NCI-H82 treated with DMSO at 0.1 percent for 48 hours (cell line): ENCODE measurements at regions not wholly inside any gene's neighbourhood (a gene's known extent, or its start where the extent isn't known, plus 50 kb on each side); places are given as distances from the start of the nearest gene placed in this dataset.

ENCODE experiments used
- DNase-seq: peaks from one replicate; lab custom pipeline; 2025; ENCODE audit not compliant: unreplicated experiment; lab: John Stamatoyannopoulos, UW

DNA sequence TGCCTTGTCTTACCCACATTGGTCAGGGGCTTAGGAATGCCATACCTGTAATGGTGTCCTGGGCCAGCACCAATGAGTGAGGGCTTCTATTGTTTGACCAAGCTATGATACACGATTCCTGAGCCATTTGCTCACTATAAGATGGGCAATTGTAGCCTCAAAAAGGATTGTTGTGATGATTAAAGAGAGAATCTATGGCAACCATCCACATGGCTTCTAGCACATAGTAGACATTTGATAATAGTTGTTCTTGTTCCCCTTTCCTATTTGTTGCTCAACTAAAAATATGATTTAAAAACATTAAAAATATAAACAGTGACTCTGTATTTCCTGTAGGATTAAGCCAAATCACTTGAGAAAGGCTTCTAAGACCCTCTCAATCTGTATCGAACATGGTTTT is 366.1 kb downstream of the PCNX1 start:
- DNase-seq = no peak

DNA sequence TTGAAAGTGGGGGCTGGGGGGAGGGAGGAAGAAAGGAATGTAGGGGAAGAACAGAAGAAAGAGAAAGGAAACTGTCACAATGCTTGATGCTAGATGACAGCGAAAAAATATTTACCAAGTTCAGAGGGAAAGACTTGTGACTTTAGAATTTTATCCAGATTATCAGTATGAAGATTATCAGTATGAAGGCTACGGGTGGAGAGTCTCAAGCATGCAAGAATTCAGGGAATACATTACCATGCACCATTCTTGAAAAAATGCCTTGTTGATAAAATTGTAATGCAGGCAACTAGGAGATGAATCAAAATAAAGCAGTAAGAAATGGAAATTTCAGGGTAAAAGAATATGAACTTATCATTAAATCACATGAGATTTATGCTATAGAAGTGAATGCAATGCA is 376.8 kb downstream of the PCNX1 start:
- no peak for DNase-seq

DNA sequence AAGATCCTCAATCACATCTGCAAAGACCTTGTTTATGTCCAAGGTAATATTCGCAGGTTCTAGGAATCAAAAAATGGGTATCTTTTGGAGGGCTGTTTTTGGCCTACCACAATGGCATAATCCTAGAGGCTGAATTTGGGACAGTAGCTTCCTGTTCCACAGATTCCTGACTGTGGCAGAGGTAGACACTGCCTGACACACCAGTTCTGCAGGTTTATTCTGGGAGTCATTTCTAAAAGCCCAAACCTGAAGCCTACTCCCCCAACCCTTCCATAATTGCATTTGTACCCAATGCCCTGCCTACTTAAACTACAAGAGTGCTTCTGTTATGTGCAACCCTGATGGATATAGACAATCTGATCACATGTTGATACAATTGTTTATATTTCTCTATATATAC is 378.9 kb downstream of the PCNX1 start:
- DNase-seq = peak; percentile 10

DNA sequence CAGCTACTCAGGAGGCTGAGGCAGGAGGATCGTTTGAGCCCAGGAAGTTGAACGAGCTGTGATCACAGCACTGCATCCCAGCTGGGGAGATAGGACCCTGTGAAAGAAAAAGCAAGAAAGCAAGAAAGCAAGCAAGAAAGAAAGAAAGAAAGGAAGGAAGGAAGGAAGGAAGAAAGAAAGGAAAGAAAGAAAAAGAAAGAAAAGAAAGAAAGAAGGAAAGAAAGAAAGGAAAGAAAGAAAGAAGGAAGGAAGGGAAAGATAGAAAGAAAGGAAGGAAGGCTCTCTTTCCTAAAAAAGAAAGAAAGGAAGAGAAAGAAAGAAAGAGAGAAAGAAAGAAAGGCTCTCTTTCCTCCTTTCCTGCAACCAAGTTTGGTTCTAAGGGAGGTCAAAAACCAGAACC is 380.3 kb downstream of the PCNX1 start:
- DNase-seq = no peak

DNA sequence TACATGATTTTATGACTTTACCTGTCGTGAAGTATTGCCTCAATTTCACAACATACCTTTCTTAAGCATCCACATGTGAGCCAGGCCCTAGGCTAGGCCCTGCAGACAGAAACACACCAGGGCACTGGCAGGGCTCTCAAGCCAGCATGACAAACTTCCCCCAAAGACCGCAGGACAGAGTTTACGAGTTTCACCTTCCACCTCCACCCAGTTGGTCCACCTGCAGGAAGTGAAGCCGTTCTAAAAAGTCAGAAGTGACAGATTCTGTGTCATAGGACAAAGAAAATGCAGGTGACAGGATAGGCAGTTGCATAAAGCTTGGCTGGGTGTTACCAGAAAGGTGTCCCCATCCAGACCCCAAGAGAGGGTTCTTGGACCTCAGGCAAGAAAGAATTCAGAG is 382.3 kb downstream of the PCNX1 start:
- no peak for DNase-seq

GRCh38 chr14:71290301-71290700 is 383.0 kb downstream of the PCNX1 start:
- no peak for DNase-seq

DNA sequence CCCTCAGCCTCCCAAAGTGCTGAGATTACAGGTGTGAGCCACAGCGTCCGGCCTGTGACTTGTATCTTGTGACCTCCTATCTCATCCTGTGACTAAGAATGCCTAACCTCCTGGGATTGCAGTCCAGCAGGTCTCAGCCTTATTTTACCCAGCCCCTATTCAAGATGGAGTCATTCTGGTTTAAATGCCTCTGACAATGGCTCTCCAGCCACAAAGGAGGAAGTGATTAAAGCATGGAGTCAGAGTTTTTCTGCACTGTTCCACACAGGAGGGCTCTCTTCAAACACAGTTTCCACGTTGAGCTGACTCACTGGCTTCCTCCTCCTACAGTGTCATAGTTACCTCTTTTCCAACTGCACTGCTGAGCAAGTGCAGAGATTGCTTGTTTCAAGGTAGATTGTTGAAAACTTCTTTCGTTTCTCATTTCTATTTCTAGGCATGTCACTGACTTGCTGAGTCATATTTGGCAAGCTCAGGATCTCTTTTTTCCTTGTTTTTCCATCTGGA is 383.8 kb downstream of the PCNX1 start:
- no peak for DNase-seq

DNA sequence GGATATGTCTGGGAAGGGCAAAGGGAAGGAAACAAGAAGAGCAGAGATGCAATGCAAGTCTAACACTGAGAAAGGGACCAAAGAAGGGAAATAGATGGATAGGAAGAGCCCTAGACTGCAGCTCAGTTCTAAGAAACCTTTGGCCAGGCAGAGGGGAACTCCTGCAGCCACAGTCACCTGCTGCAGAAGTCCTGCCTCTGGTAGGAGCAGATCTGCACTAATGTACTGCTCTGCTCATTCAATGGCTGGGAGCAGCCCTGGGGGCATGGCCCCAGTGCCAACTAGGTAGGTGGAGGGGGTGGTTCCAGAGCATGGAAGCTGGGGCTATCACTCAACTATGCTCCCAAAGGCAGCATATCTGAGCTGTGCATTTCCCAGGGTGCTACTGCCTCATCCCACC is 388.9 kb downstream of the PCNX1 start:
- DNase-seq = no peak

GRCh38 chr14:71300566-71301330 is 393.5 kb downstream of the PCNX1 start:
- no peak for DNase-seq

- no peak for DNase-seq
These were observed 394.4 kb downstream of the PCNX1 start for GRCh38 chr14:71301611-71302010.

DNA sequence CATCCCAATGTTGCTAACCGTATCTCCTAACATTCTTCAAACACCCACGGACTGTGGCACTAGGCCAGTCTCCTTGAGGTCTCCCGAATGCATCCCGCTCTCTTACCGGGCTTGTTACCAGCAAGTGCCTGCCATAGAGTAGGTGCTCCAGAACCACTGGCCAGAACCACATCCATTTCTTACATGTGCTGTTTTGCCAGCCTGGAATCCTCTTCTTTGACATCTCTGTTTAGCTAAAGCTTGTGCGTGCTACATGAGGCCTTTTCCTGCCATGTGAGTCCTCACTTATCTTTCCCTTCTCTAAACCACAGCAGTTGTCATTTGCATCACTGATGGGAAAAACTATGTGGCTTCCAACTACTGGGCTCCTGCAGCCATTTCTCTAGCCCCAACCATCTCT is 397.4 kb downstream of the PCNX1 start:
- DNase-seq = no peak

DNA sequence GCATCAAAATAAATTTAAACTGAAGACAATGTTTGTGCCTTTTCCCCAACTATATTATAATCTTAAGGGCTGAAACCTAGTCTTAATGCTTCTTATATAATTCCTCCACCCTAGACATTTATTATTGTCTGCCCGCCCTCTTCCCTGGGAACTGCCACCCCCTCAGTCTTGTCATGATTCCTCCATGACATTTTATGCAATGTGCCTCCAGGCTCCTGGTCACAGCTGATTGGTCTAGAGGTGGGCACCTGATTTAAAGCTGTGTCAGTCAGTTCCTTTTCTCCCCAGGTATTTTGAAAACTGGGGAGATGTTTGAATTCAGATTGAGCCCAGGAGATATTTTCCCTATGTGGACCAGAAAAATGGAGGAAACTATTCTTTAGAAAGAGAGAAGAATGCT is 401.4 kb downstream of the PCNX1 start:
- no peak for DNase-seq

DNA sequence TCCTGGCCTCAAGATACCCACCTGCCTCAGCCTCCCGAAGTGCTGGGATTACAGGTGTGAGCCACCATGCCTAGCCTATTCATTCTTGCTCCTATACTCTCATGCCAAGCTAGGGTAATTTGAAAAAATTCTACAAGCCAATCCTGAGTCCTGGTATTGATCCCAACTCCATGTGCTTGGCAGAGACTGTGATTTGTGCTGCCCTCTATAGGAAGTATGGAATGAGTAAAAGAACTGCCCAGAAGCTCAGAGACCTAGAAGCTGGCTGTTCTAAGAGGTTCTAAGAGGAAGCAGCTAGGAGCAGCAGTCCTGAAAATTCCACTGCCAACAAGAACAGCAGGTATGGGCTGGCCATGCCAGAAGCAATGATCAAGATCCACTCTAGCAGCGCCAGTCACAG is 402.5 kb downstream of the PCNX1 start:
- DNase-seq = no peak

- no peak for DNase-seq
These were observed 403.8 kb downstream of the PCNX1 start for GRCh38 chr14:71311061-71311460.

GRCh38 chr14:71314717-71315116 is 407.5 kb downstream of the PCNX1 start:
- no peak for DNase-seq

DNA sequence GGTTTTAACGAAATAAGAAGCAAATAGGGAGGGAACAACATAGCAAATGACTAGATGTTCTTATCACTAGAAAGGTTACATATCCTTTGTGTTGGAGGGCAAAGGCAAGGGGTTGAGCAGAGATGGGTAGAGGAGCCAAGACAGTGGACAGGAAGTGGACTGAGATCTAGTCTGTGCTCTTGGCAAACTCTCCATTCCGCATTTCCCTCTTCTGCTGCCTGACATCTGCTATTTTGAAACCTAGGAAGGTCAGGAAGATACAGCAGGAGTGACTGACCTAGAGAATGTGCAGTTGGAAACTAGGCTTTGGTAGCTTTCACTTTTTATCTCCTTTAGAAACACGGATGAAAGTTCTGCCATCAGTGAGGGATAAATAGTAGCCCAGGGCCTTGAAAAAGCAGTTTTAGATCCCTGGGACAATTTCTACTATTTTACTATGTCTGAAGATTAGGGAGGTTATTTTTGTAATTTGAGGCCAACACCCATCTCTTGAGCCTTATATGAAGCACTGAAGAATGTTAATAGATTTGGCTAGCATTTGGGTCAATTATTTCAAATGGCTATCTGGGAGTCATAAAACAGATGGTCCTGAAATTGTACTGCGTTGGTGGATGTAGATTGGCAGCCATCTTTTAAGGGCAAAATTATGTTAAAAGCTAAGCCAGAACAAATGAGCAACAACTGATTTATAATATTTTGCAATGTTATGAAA is 410.3 kb downstream of the PCNX1 start:
- no peak for DNase-seq

- no peak for DNase-seq
These were observed 410.8 kb downstream of the PCNX1 start for GRCh38 chr14:71318097-71318459.

- DNase-seq = no peak
These were observed 412.4 kb downstream of the PCNX1 start for GRCh38 chr14:71319666-71320065.

GRCh38 chr14:71320107-71320733 is 413.0 kb downstream of the PCNX1 start, which contains the start of gene SIPA1L1:
Gene SIPA1L1 (plus strand): TSS chr14:71320476.
- DNase-seq = peak; percentile 87

- no peak for DNase-seq
These were observed 413.7 kb downstream of the PCNX1 start for GRCh38 chr14:71320734-71321573.
